K562 (cell line): ENCODE measurements at regions not wholly inside any gene's neighbourhood (a gene's known extent, or its start where the extent isn't known, plus 50 kb on each side); places are given as distances from the start of the nearest gene placed in this dataset.

Experiments used
- ATAC-seq: fragments of 200-7000 bp; cut with Tn5 transposase; 3 replicates; pipeline ENCODE4 v1.9.1; 2020; ENCODE audit warnings: moderate library complexity
- BruUV-seq: library from RNA; stranded (reverse); fragments of 400-500 nt; replicated peaks from 2 replicates; lab custom pipeline; 2021; lab: Mats Ljungman, UMichigan
- CTCF ChIA-PET: fragments of 300-600 bp; formaldehyde crosslinking; extraction: SDS; loops from one replicate; lab custom pipeline; 2021; ENCODE audit warnings: low intra/inter-chr PET ratio; lab: Yijun Ruan, JAX
- POLR2A ChIA-PET: fragments of 300-600, 350-650 bp; sonication (Branson Sonifier 250); formaldehyde crosslinking; extraction: SDS; loops from one replicate; lab custom pipeline; 2021; ENCODE audit warnings: antibody characterized with exemption, inconsistent platforms; lab: Yijun Ruan, JAX
- DNase-seq, 4 experiments: peaks; one replicate each; pipeline versions ENCODE4 v3.0.0 to v3.0.0-alpha.2; 2011 to 2018; ENCODE audit warnings: low spot score in 3 of 4, mixed read lengths in 3 of 4; ENCODE audit errors: extremely low read depth in 1 of 4
- FAIRE-seq: peaks from 2 replicates; lab custom pipeline; 2011; peaks lifted over from hg19 to GRCh38; lab: Jason Lieb, UNC
- H2AFZ ChIP-seq: 2 replicates; pipeline ENCODE4 v1.6.0; 2011; ENCODE audit warnings: low read depth, low read length, control low read depth, inconsistent platforms
- H3K27ac ChIP-seq: fragments of 200-600 bp; 3 replicates; pipeline ENCODE4 v1.8.0; 2011; ENCODE audit warnings: low read depth, mild to moderate bottlenecking, control low read depth, inconsistent platforms, low read length, moderate library complexity, mixed read lengths; ENCODE audit errors: extremely low read depth
- H3K27me3 ChIP-seq, 2 experiments: fragments of 300-600 bp in 1 of 2; 2 replicates in 1 of 2; 3 replicates in 1 of 2; pipeline versions ENCODE4 v1.6.0 to v1.8.0; 2011; ENCODE audit warnings: inconsistent platforms in 2 of 2, low read length in 2 of 2, mild to moderate bottlenecking in 1 of 2, mixed read lengths in 1 of 2, moderate library complexity in 1 of 2; ENCODE audit not compliant: control insufficient read depth in 2 of 2, insufficient read depth in 2 of 2
- H3K36me3 ChIP-seq: fragments of 300-600 bp; 3 replicates; pipeline ENCODE4 v1.8.0; 2011; ENCODE audit warnings: mild to moderate bottlenecking, low read length, inconsistent platforms; ENCODE audit not compliant: control insufficient read depth, insufficient read depth
- H3K4me1 ChIP-seq, 2 experiments: fragments of 200-600 bp in 1 of 2; replicated peaks in 1 of 2; 2 replicates in 1 of 2; 3 replicates in 1 of 2; pipeline versions ENCODE4 v1.5.1 to v1.8.0; 2011; ENCODE audit warnings: inconsistent platforms in 2 of 2, low read length in 2 of 2, mild to moderate bottlenecking in 1 of 2, mixed read lengths in 1 of 2, moderate library complexity in 1 of 2; ENCODE audit not compliant: control insufficient read depth in 2 of 2, insufficient read depth in 2 of 2
- H3K4me2 ChIP-seq: 2 replicates; pipeline ENCODE4 v1.6.1; 2011; ENCODE audit warnings: low read length, control low read depth, inconsistent platforms, mixed read lengths; ENCODE audit not compliant: insufficient read depth
- H3K4me3 ChIP-seq: fragments of 200-600 bp; sonication (generic), shearing (Covaris generic); 2 replicates; pipeline ENCODE4 v1.5.1; 2016; ENCODE audit warnings: control low read depth, inconsistent platforms
- H3K79me2 ChIP-seq: fragments of 200-600 bp; 3 replicates; pipeline ENCODE4 v1.8.0; 2011; ENCODE audit warnings: low read length, inconsistent platforms; ENCODE audit not compliant: control insufficient read depth, insufficient read depth
- H3K9ac ChIP-seq, 2 experiments: 2 replicates each; pipeline versions ENCODE4 v1.6.0 to v1.6.1; 2011; ENCODE audit warnings: low read depth in 2 of 2, low read length in 2 of 2, control low read depth in 1 of 2, inconsistent platforms in 1 of 2, mild to moderate bottlenecking in 1 of 2, mixed read lengths in 1 of 2; ENCODE audit not compliant: insufficient read depth in 1 of 2
- H3K9me1 ChIP-seq: one replicate; pipeline ENCODE4 v1.6.0; 2011; ENCODE audit warnings: inconsistent platforms, mild to moderate bottlenecking, low read length, moderate library complexity; ENCODE audit not compliant: control insufficient read depth, insufficient read depth
- H3K9me3 ChIP-seq: replicated peaks from 2 replicates; pipeline ENCODE4 v1.5.1; 2011; ENCODE audit warnings: low read depth, low read length, inconsistent platforms; ENCODE audit not compliant: control insufficient read depth, insufficient read depth
- H4K20me1 ChIP-seq: replicated peaks from 2 replicates; pipeline ENCODE4 v1.6.1; 2011; ENCODE audit warnings: low read length, inconsistent platforms, mixed read lengths; ENCODE audit not compliant: control insufficient read depth, insufficient read depth
- HIVEP1 ChIP-seq: fragments of 250-450 bp; sonication (Bioruptor Pico); IDR thresholded peaks from 2 replicates; pipeline ENCODE4 v1.4.0; 2020; ENCODE audit warnings: mild to moderate bottlenecking
- HNRNPH1 ChIP-seq: fragments of 200-400 bp; formaldehyde crosslinking; optimal IDR thresholded peaks from 2 replicates; pipeline ENCODE3; 2017; ENCODE audit warnings: low read depth, mild to moderate bottlenecking, low read length, moderate library complexity
- MLLT1 ChIP-seq, 2 experiments: fragments of 450-650 bp; IDR thresholded peaks; 2 replicates each; pipeline ENCODE4 v1.6.1; 2016
- SRSF1 ChIP-seq: fragments of 200-400 bp; formaldehyde crosslinking; IDR thresholded peaks from 2 replicates; pipeline ENCODE4 v1.6.1; 2017; ENCODE audit warnings: mild to moderate bottlenecking, low read depth, low read length, moderate library complexity
- TGIF2 ChIP-seq: sonication (generic); formaldehyde crosslinking; IDR thresholded peaks from 2 replicates; pipeline ENCODE4 v1.8.1; 2022; ENCODE audit warnings: mild to moderate bottlenecking, missing genetic modification reagents, moderate library complexity
- THRA ChIP-seq: fragments of 450-650 bp; IDR thresholded peaks from 2 replicates; pipeline ENCODE4 v1.6.1; 2017; ENCODE audit warnings: mild to moderate bottlenecking, moderate library complexity
- ZKSCAN3 ChIP-seq: fragments of 250-450 bp; sonication (Bioruptor Pico); IDR thresholded peaks from 2 replicates; pipeline ENCODE4 v1.4.0; 2020
- ZNF24 ChIP-seq: fragments of 450-650 bp; IDR thresholded peaks from 2 replicates; pipeline ENCODE4 v1.6.1; 2016
- WGBS: fragments of 100-300 bp; shearing (Covaris generic); methylation state at CpG from one replicate; pipeline ENCODE4 v1.1.6; 2016; ENCODE audit warnings: low coverage, mixed read lengths; ENCODE audit not compliant: insufficient coverage; ENCODE audit errors: missing lambda C conversion rate; 5-methylcytosine and 5-hydroxymethylcytosine counted together
- in situ Hi-C: fragments of 300-500 bp; cut with MboI; formaldehyde crosslinking; loops from 4 replicates; pipeline ENCODE4 v1.15.0; 2018; ENCODE audit warnings: inconsistent platforms, mixed read lengths
- intact Hi-C: fragments of 100-400 bp; cut with micrococcal nuclease; formaldehyde crosslinking; loops from 2 replicates; pipeline ENCODE4 v1.14.2; 2022
- TF ChIP-seq, protein P1 (sequence below): fragments of 450-650 bp; IDR thresholded peaks from 2 replicates; pipeline ENCODE4 v1.6.1; 2016; ENCODE audit warnings: borderline replicate concordance

- BruUV-seq, result no TSS peak
- ChIA-PET CTCF (no interaction called here), POLR2A (no interaction called here)
- no peak for FAIRE-seq
- no peak overlapping the region for H3K4me3 ChIP-seq
- no peaks in the 10 kb centered on the region for H3K36me3 ChIP-seq
- no peak for ATAC-seq
- H3K4me1 ChIP-seq, result no peaks in the 10 kb centered on the region
- H3K9me3 ChIP-seq, result no peaks in the 10 kb centered on the region; the same call in none of the 2 replicates
- no peak overlapping the region for H3K4me2 ChIP-seq
- H3K9me1 ChIP-seq, result no peaks in the 10 kb centered on the region
- no peak overlapping the region for H2AFZ ChIP-seq
- in situ Hi-C loops (no loop called here), intact Hi-C loops (no loop called here)
- H3K9ac ChIP-seq, result no peak overlapping the region
- 0% methylated on average over 2 of the region's 2 CpGs for WGBS
- no peak for TF ChIP-seq HIVEP1
- TF ChIP-seq ZNF24, result no peak
- TF ChIP-seq THRA, result no peak
- TF ChIP-seq TGIF2, result no peak
- TF ChIP-seq MLLT1 (IDR thresholded peaks at IDR 0.05), result no peak
- no peak for TF ChIP-seq HNRNPH1
- no peak for TF ChIP-seq ZKSCAN3
- TF ChIP-seq SRSF1, result no peak
- TF ChIP-seq, protein P1, sequence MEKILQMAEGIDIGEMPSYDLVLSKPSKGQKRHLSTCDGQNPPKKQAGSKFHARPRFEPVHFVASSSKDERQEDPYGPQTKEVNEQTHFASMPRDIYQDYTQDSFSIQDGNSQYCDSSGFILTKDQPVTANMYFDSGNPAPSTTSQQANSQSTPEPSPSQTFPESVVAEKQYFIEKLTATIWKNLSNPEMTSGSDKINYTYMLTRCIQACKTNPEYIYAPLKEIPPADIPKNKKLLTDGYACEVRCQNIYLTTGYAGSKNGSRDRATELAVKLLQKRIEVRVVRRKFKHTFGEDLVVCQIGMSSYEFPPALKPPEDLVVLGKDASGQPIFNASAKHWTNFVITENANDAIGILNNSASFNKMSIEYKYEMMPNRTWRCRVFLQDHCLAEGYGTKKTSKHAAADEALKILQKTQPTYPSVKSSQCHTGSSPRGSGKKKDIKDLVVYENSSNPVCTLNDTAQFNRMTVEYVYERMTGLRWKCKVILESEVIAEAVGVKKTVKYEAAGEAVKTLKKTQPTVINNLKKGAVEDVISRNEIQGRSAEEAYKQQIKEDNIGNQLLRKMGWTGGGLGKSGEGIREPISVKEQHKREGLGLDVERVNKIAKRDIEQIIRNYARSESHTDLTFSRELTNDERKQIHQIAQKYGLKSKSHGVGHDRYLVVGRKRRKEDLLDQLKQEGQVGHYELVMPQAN, result no peak
- H3K79me2 ChIP-seq, result no peaks in the 10 kb centered on the region
- no peak for DNase-seq
- no peaks in the 10 kb centered on the region for H3K27me3 ChIP-seq
- H3K27ac ChIP-seq, result no peak overlapping the region
- no peaks in the 10 kb centered on the region for H4K20me1 ChIP-seq
Measured at GRCh38 chr5:42268630-42269029, 154.6 kb upstream of the GHR start.
